ENCODE measurements at regions not wholly inside any gene's neighbourhood (a gene's known extent, or its start where the extent isn't known, plus 50 kb on each side); places are given as distances from the start of the nearest gene placed in this dataset.

DNA sequence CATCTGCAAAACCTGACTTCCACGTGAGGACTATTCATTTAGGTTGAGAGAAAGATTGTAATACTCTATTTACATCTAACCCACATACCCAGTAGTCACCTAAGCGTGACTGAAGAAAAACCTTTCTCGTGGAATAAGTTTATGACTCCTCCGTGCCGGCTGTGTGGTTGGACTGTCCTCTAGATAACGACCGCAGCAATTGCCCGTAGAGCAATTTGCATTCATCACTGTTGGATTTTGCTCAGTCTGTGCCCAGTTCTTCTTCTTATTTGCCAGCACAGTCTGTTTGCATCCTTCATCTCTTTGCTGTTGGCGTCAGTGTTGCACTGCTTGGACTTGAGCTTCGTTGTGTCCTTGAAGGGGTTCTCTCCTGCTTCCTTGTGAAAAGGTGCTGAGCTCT, 131.3 kb downstream of the CYB561 start:
- peaks cover 51 to 55% of the 10 kb centered on the region in 2 experiments for H3K36me3 ChIP-seq (replicated peaks in 1 of 2; ENCODE audit: control insufficient read depth in 1 of 2, insufficient read depth in 2 of 2, low read length in 1 of 2)
- H3K4me2 ChIP-seq: no peak overlapping the region
- no peak overlapping the region for H2AFZ ChIP-seq (ENCODE audit: low read depth)
- no peaks in the 10 kb centered on the region for H4K20me1 ChIP-seq (ENCODE audit: insufficient read depth)
- CTCF ChIA-PET: no interaction called here
- H3K79me2 ChIP-seq (ENCODE audit: insufficient read depth): peaks cover 10% of the 10 kb centered on the region; the same call in 1 of the 2 replicates
- no peaks in the 10 kb centered on the region for H3F3A ChIP-seq (replicated peaks; ENCODE audit: insufficient read depth)
- POLR2A ChIA-PET: no interaction called here
- no peak overlapping the region for H3K27ac ChIP-seq (ENCODE audit: low read depth in 2 of 2, low read length in 1 of 2)
- no peak overlapping the region for H3K4me3 ChIP-seq (ENCODE audit: low read depth in 2 of 2, low read length in 1 of 2)
- 97% methylated on average over 10 of the region's 10 CpGs for WGBS (ENCODE audit: low lambda C conversion rate)
- no peak for DNase-seq
- no peaks in the 10 kb centered on the region for H3K4me1 ChIP-seq (ENCODE audit: control insufficient read depth in 1 of 2, insufficient read depth in 2 of 2, low read depth in 1 of 2, low read length in 1 of 2)
- H3K9me2 ChIP-seq: no peaks in the 10 kb centered on the region
- H3K9ac ChIP-seq: no peak overlapping the region
- TF ChIP-seq PBX3 (IDR thresholded peaks at IDR 0.05): no peak
- TF ChIP-seq FOXM1 (IDR thresholded peaks at IDR 0.05; ENCODE audit: low read depth): no peak
- TF ChIP-seq, protein P1, sequence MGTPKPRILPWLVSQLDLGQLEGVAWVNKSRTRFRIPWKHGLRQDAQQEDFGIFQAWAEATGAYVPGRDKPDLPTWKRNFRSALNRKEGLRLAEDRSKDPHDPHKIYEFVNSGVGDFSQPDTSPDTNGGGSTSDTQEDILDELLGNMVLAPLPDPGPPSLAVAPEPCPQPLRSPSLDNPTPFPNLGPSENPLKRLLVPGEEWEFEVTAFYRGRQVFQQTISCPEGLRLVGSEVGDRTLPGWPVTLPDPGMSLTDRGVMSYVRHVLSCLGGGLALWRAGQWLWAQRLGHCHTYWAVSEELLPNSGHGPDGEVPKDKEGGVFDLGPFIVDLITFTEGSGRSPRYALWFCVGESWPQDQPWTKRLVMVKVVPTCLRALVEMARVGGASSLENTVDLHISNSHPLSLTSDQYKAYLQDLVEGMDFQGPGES (IDR thresholded peaks at IDR 0.05; ENCODE audit: low read depth, low read length): no peak
- TF ChIP-seq ELF1 (IDR thresholded peaks at IDR 0.05): no peak
- no peak for TF ChIP-seq TAF1 (IDR thresholded peaks at IDR 0.05; ENCODE audit: borderline replicate concordance, low read depth, low read length)
- TF ChIP-seq, protein P2, sequence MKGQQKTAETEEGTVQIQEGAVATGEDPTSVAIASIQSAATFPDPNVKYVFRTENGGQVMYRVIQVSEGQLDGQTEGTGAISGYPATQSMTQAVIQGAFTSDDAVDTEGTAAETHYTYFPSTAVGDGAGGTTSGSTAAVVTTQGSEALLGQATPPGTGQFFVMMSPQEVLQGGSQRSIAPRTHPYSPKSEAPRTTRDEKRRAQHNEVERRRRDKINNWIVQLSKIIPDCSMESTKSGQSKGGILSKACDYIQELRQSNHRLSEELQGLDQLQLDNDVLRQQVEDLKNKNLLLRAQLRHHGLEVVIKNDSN (IDR thresholded peaks at IDR 0.05; ENCODE audit: borderline replicate concordance, low read depth): no peak
- no peak for TF ChIP-seq MXI1 (IDR thresholded peaks at IDR 0.05; ENCODE audit: low read depth, low read length)
- no peak for TF ChIP-seq FOXJ3 (CRISPR knock-in tag; IDR thresholded peaks at IDR 0.05)
- no peak for TF ChIP-seq POLR2AphosphoS5 (IDR thresholded peaks at IDR 0.05; ENCODE audit: low read depth, low read length)
- TF ChIP-seq GATA2 (CRISPR knock-in tag; IDR thresholded peaks at IDR 0.05): no peak
- H3K27me3 ChIP-seq (ENCODE audit: insufficient read depth): no peaks in the 10 kb centered on the region
- no peaks in the 10 kb centered on the region for H3K9me3 ChIP-seq

DNA sequence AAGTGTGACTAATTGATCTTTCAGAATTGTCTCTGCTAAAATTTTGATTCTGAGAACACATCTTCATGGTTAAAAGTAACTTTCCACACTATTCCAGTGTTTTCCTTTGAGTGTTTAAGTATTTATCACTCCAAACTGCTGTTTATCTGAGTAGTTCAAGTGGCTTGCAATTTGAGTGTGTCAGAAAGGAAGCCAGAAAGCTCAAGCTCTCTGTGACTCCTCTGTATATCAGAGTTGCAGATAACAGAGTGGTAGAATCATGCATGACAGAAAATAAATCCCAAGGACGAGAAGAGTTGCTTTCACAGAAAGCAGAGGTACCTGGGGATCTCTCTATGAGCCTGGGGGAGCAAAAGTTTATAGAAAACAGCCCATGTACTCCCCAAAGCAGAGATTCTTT, 130.0 kb downstream of the CYB561 start:
- no peak overlapping the region for H3K9ac ChIP-seq
- no peaks in the 10 kb centered on the region for H3F3A ChIP-seq (replicated peaks; ENCODE audit: insufficient read depth)
- peaks cover 59 to 63% of the 10 kb centered on the region in 2 experiments for H3K36me3 ChIP-seq (replicated peaks in 1 of 2; ENCODE audit: control insufficient read depth in 1 of 2, insufficient read depth in 2 of 2, low read length in 1 of 2)
- no peak for DNase-seq
- CTCF ChIA-PET: interaction anchor here (1.4 to 3.4 kb wide), 2 partner anchors 10 to 90 kb away, joined by 4 to 12 read pairs; no protein-coding TSS in a partner anchor
- no peaks in the 10 kb centered on the region for H3K27me3 ChIP-seq (ENCODE audit: insufficient read depth)
- H2AFZ ChIP-seq (ENCODE audit: low read depth): no peak overlapping the region
- H3K79me2 ChIP-seq (ENCODE audit: insufficient read depth): peaks cover 10% of the 10 kb centered on the region; the same call in 1 of the 2 replicates
- no peak overlapping the region for H3K4me3 ChIP-seq (ENCODE audit: low read depth in 2 of 2, low read length in 1 of 2)
- POLR2A ChIA-PET: no interaction called here
- TF ChIP-seq, protein P3, sequence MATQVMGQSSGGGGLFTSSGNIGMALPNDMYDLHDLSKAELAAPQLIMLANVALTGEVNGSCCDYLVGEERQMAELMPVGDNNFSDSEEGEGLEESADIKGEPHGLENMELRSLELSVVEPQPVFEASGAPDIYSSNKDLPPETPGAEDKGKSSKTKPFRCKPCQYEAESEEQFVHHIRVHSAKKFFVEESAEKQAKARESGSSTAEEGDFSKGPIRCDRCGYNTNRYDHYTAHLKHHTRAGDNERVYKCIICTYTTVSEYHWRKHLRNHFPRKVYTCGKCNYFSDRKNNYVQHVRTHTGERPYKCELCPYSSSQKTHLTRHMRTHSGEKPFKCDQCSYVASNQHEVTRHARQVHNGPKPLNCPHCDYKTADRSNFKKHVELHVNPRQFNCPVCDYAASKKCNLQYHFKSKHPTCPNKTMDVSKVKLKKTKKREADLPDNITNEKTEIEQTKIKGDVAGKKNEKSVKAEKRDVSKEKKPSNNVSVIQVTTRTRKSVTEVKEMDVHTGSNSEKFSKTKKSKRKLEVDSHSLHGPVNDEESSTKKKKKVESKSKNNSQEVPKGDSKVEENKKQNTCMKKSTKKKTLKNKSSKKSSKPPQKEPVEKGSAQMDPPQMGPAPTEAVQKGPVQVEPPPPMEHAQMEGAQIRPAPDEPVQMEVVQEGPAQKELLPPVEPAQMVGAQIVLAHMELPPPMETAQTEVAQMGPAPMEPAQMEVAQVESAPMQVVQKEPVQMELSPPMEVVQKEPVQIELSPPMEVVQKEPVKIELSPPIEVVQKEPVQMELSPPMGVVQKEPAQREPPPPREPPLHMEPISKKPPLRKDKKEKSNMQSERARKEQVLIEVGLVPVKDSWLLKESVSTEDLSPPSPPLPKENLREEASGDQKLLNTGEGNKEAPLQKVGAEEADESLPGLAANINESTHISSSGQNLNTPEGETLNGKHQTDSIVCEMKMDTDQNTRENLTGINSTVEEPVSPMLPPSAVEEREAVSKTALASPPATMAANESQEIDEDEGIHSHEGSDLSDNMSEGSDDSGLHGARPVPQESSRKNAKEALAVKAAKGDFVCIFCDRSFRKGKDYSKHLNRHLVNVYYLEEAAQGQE (IDR thresholded peaks at IDR 0.05; ENCODE audit: low read depth, low read length): no peak
- TF ChIP-seq CHD2 (IDR thresholded peaks at IDR 0.05; ENCODE audit: low read length, partially characterized antibody) (no peak), TCF12 (IDR thresholded peaks at IDR 0.05) (no peak), NRF1 (IDR thresholded peaks at IDR 0.05; ENCODE audit: low read depth, low read length) (no peak), GATA2 (CRISPR knock-in tag; IDR thresholded peaks at IDR 0.05) (no peak), PBX3 (IDR thresholded peaks at IDR 0.05) (no peak)
- H3K9me2 ChIP-seq: no peaks in the 10 kb centered on the region
- WGBS (ENCODE audit: low lambda C conversion rate): 95% methylated on average over 1 of the region's 1 CpG
- no peaks in the 10 kb centered on the region for H3K9me3 ChIP-seq
- H3K4me1 ChIP-seq (ENCODE audit: control insufficient read depth in 1 of 2, insufficient read depth in 2 of 2, low read depth in 1 of 2, low read length in 1 of 2): no peaks in the 10 kb centered on the region
- H3K4me2 ChIP-seq: no peak overlapping the region
- no peaks in the 10 kb centered on the region for H4K20me1 ChIP-seq (ENCODE audit: insufficient read depth)
- no peak overlapping the region for H3K27ac ChIP-seq (ENCODE audit: low read depth in 2 of 2, low read length in 1 of 2)
